ENCODE measurements at regions not wholly inside any gene's neighbourhood (a gene's known extent, or its start where the extent isn't known, plus 50 kb on each side); places are given as distances from the start of the nearest gene placed in this dataset.

GRCh38 chr5:160493806-160494338 lies 72.2 kb downstream of the PTTG1 start:
- no peak for TF ChIP-seq EZH2 (IDR thresholded peaks at IDR 0.05; ENCODE audit: borderline replicate concordance)
- no peak for TF ChIP-seq CTCF (IDR thresholded peaks at IDR 0.05; ENCODE audit: poor library complexity)
